ENCODE measurements at regions not wholly inside any gene's neighbourhood (a gene's known extent, or its start where the extent isn't known, plus 50 kb on each side); places are given as distances from the start of the nearest gene placed in this dataset.

DNA sequence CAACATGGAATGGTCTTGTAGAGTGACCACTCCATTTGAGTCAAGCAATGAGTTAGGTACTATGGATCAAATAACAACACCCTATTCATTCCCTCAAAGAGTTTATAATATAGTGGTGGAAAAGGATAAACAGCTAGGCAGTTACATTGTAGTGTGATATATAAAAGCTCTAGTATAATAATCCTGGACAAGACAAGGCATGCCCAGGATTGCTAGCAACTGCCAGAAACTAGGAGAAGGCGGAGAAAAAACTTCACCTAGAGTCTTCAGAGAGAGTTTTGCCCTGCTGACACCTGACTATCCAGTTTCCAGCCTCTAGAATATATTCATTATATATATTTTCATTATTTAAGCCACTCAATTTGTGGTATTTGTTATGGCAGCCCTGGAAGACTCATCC, 530.6 kb downstream of the KLF12 start:
- DNase-seq = no peak

- DNase-seq = no peak
Observed at GRCh38 chr13:73602295-73602694, 531.9 kb downstream of the KLF12 start.

DNA sequence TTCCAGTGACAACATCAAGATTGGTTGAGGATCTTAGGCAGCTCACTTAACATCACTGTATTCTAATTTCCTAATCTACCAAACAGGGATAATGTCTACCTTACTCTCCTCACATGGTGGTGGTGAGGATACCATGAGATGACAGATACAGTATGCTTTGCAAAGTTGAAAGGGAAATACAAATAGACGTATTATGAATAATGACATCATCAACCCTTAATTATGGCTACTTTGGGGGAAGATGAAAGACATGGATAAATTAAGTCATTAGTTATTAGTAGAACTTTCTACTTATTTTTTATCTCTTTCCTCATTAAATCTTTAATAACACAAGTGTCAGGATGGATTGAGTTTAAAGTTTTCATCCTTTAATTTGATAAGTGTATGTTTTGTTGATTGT, 532.5 kb downstream of the KLF12 start:
- DNase-seq = no peak

DNA sequence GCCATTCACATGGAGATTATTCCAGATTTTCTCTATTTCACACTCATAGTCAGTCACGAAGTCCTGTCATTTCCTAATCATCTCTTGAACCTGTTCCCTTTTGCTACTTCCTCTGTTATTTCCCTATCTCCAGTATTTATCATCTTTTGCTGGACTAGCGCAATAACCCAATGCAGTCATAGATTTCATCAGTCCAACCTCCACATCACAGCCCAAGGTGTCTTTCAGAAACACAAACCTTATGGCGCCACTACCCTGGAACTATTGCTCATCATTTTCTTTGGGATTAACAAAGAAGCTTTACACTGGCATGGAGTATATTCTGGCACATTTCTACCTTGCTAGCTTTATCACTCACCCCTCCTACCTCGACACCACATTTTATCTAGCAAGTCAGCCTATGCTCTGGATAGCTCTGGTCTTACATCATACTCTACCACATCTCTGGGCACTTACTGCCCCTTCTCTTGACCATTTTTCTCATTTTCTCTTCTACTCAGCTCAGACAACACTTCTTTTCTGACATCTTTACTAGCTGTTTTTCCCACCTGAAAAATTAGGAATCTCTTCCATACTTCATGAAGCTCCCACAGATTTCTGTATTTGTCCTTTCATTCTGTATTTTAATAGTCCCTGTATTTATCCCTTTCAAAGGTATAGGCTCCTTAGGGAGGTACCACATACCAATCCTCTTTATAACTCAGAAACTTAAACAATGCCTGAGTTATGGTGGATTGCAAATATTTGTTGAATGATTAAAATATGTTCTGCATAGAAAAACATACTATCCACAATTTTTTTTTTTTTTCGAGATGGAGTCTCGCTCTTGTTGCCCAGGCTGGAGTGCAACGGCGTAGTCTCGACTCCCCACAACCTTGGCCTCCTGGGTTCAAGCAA, 534.7 kb downstream of the KLF12 start:
- DNase-seq = no peak

DNA sequence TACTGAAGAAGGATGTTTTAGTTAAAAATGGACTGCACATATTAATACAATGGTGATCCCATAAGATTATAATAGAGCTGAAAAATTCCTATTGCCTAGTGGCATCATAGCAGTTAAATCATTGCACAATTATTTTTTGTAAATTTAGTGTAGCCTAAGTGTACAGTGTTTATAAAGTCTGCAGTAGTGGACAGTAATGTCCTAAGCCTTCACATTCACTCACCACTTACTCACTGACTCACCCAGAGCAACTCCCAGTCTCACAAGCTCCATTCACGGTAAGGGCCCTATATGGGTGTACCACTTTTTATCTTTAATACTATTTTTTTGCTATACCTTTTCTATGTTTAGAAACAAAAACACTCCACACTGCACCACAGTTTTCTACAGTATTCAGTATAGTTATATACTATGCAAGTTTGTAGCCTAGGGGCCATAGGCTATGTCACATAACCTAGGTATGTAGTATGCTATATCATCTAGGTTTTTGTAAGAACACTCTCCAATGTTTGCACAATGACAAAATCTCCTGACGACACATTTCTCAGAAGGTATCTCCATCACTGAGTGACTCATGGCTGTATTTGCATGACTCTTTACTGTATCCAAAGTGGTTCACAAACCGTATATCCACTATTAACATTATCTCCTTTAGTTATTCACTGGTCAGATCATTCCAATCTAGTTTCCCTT, 536.0 kb downstream of the KLF12 start:
- DNase-seq = no peak

DNA sequence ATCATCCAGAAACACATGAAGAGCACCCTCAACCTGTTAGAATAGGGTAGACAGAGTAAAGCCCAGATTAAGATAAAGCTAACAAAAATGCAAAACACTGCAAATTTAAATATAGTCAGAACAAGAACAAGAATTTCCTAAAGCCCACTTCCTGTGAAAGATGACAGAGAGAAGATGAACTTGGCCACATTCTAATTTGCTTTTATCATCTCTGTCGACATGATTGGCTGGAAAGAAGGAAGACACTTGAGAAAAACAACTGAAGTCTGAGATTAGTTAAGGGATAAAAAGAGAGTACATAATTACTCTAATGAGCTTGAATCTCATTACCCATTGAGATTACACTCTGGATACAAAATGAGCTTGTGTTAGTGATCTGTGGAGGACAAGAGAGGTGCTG, 537.6 kb downstream of the KLF5 start:
- no peak for DNase-seq

GRCh38 chr13:73593199-73593765, 534.5 kb downstream of the KLF5 start:
- no peak for DNase-seq

DNA sequence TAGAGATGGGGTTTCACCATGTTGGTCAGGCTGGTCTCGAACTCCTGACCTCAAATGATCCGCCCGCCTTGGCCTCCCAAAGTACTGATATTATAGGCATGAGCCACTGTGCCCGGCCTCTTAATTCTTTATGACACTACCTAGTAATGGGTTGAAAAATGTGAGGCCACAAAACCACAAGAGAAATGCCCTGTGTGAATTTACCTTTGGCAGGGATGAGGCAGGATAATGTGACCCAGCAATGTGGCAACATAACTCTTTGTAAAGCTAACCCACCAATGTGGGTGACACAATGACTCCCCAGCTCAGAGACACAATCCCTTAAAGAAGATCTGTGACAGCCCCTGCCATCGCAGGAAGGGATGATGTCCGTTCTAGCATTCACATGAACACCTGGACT, 533.1 kb downstream of the KLF5 start:
- no peak for DNase-seq

GRCh38 chr13:73590795-73591194, 532.0 kb downstream of the KLF5 start:
- DNase-seq = no peak

- DNase-seq = no peak
Observed at GRCh38 chr13:73585236-73585635, 526.4 kb downstream of the KLF5 start.

- DNase-seq = no peak
Observed at GRCh38 chr13:73583331-73583730, 524.5 kb downstream of the KLF5 start.

DNA sequence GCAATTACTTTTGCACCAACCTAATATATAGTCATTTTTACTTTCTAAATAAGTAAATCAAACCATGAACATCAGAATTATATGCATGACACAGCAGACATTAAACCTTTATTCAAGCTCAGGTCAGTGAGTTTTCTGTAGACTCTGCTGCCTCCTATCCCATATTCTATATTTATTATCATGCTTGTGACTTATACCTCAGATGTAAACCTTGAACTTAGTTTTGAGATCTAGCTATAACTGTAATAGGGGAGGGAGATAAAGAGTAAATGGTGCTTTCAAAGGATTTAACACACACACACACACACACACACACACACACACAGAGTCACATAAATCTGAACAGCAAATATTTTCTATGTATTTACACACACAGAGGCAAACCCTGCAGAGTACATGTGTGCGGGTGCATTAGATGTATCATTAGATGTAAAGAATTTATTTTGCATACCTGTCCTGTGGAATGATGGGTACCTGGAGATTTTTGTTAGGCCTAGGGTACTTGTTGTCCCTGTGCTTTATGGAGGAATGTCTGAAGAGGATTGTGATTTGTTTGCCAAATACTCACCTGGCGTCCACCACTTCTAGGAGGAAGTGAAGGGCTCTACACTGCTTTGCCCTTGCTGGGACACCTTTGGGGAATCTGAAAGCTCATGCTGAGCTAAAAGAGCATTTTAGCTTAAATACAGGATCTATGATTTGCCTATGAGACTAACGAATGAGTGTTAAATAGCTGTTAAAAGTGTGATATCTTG, 521.9 kb downstream of the KLF5 start:
- DNase-seq = no peak

DNA sequence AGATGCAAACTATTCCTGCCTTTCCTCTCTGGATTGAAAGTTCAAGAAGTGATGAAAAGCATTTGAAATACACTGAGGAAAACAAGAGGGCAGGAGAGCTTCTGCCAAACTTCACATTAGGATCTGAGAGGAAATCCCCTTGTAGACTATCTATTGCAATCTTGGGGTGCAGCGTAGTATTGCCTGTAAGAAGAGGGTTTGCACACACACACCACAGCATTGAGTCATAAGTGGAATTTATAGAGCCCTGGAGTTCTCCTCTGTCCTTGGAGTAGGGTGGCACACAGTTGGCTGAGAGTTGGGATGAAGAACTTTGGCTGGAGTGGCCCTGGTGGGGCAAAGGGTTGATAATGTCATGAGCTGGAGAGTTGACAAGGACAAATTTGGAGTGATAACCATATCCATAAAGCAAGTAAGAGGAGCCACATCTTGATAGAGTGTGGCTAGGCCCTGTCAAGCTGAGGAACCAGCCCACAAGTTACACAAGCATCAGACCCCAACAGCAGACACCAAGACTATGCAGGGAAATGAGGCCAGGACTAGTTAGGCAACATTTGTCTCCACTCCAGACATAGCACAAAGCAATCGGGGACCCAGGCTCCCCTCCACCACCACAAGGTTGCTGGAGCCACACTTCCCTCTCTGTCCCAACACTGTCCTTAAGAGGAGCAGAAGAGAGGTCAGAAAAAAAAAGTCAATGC, 520.9 kb downstream of the KLF5 start:
- no peak for DNase-seq

DNA sequence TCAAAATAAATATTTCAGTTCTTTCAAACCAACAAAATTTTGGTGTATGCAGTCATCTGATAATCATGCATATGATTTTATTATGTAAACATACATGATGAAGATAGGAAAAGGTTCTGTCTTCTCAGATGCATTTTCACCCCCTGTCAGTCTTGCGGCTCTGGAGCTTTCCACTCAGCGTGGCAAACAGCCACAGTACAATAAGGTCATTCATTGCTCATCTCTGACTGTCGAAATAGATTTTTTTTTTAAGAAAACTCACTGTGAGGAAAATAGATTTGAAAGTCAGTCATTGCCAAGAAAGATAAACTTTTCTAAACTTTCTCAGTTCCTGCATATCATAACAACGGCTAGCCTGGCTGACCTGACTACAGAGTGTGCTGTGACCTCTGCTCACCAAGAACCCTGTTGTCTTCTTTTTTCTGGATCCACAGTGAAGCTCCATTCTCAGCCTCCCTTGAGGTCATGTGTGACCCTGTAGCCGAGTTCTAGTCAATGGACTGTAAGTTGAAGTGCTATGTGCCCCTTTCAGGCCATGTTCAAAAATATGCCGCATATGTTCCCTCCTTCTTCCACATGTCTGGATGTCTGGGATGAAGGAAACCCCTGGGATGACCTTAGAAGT, 519.6 kb downstream of the KLF5 start:
- DNase-seq = no peak

- DNase-seq = no peak
Observed at GRCh38 chr13:73576291-73576690, 517.5 kb downstream of the KLF5 start.

DNA sequence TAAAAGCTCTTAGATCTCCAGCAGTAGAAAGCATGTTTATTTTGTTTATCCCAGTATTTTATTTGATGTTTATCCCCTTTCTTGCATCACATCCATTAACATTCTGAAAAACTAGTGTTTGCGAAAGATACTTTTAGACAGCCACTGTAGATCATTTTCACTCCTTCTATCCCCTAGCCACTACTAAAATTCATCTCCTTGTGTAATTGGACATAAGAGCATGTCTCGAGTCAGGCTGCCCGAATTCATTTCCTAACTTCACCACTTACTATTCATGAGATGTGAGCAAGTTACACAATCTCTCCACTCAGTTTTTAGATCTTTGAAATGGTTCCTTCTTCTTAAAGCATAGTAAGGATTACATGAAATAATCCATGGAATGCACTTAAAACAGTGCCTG, 514.0 kb downstream of the KLF5 start:
- DNase-seq = no peak

DNA sequence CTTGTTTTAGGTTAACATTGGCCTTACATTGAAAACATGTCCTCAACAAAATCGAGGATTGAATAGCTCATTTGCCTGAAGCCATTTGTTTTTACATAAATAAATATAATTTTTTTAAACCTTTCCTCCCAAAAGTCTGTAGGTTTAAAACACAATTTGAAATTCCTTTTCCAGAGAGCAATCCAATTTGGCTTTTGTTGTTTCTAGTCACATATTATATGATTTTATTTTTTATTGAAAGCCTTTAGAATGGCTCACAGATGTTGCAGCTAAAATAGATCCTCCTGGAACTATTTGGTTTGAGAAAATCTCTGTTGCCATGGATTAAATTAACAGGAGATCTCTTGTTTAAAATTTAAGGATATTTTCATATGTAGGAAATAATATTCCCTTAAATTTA, 512.6 kb downstream of the KLF5 start:
- DNase-seq = no peak

- no peak for DNase-seq
Observed at GRCh38 chr13:73556902-73557301, 498.1 kb downstream of the KLF5 start.

GRCh38 chr13:73556128-73556527, 497.3 kb downstream of the KLF5 start:
- no peak for DNase-seq

GRCh38 chr13:73551736-73552135, 492.9 kb downstream of the KLF5 start:
- DNase-seq = no peak

- DNase-seq = no peak
Observed at GRCh38 chr13:73549717-73550116, 490.9 kb downstream of the KLF5 start.

DNA sequence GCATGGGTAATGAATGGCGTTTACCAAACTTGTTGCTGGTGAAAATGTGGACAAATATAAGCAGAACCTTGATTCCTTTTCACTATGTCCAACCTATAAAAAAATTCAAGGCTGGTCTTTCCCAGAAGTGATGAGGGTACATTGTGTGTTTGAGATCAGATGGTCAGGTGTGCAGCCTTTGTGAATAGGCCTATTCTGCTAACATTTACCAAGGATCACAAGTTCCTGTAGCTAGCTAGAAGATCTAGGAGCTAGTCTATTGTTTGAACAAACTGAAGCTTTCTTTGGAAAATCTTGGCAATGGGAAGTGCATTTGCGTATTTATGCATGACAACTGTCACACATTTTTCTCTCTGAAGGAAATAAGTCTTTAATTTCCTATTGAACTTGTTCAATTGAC, 489.6 kb downstream of the KLF5 start:
- DNase-seq = no peak

Data from NCI-H2081 treated with DMSO at 0.1 percent for 48 hours (cell line).